Bronchial epithelial cell (primary cell): ENCODE measurements at regions not wholly inside any gene's neighbourhood (a gene's known extent, or its start where the extent isn't known, plus 50 kb on each side); places are given as distances from the start of the nearest gene placed in this dataset.
"Not testable (repeated sequence)": the region's sequence is repeated elsewhere in the genome, so short reads cannot be mapped to it uniquely, and the experiment has no call there.

Experiments
- DNase-seq: peaks from one replicate; pipeline ENCODE4 v3.0.0-alpha.2; 2010; ENCODE audit warnings: low read depth
- FAIRE-seq: peaks from 2 replicates; lab custom pipeline; 2011; peaks lifted over from hg19 to GRCh38; lab: Jason Lieb, UNC
- H3K27me3 ChIP-seq: 2 replicates; pipeline ENCODE4 v1.5.1; 2011; ENCODE audit warnings: low read length; ENCODE audit not compliant: control insufficient read depth, insufficient read depth
- H3K36me3 ChIP-seq: 2 replicates; pipeline ENCODE4 v1.5.1; 2011; ENCODE audit warnings: low read length; ENCODE audit not compliant: control insufficient read depth, insufficient read depth
- H3K4me3 ChIP-seq: 2 replicates; pipeline ENCODE4 v1.5.1; 2011; ENCODE audit warnings: mild to moderate bottlenecking, low read depth, low read length, control low read depth
- TF ChIP-seq, protein P1 (sequence below): IDR thresholded peaks from 2 replicates; pipeline ENCODE4 v1.5.1; 2011; ENCODE audit warnings: mild to moderate bottlenecking, moderate library complexity, low read length, control low read depth, inconsistent platforms; ENCODE audit not compliant: insufficient read depth, severe bottlenecking

DNA sequence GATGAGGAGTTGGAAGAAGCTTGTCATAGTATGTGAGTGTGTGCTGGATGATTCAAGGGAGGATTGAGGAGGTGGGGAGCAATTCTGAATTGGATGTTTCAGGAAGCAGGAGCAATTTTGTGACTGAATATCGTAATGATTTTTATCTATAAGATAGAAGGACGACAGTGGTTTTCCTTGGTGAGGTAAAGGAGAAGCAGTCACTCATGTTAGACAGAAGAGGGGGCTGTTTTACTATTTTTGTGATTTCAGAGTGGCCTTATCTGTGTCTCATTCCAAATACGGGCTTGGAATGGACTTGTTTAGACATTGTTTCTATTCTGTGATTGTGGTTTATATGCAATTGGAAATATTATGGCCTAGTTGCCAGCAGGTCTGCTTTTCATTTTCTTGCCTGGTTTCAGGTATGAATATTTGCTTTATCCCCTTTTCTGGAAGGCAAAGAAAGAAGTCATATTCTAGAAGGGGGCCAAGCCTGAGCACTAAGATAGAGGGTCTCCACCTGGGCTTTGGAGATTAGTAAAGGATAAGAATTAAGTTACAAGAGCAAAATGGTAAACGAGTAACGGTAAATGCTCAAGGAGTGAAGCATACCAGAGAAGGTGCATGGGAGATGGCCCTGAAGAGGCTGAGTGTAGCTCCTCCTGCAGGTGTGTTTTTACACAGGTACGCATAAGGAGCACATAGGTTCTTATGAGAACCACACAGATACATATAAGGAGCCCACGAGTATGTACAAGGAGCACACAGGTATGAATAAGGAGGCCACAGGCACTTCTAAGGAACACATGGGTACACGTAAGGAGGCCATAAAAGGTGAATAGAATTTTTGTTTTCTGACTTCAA is 124.6 kb upstream of the KCNAB1 start:
- Histone ChIP-seq H3K4me3 (no peak overlapping the region), H3K27me3 (no peaks in the 10 kb centered on the region), H3K36me3 (no peaks in the 10 kb centered on the region)
- FAIRE-seq: no peak
- TF ChIP-seq, protein P1, sequence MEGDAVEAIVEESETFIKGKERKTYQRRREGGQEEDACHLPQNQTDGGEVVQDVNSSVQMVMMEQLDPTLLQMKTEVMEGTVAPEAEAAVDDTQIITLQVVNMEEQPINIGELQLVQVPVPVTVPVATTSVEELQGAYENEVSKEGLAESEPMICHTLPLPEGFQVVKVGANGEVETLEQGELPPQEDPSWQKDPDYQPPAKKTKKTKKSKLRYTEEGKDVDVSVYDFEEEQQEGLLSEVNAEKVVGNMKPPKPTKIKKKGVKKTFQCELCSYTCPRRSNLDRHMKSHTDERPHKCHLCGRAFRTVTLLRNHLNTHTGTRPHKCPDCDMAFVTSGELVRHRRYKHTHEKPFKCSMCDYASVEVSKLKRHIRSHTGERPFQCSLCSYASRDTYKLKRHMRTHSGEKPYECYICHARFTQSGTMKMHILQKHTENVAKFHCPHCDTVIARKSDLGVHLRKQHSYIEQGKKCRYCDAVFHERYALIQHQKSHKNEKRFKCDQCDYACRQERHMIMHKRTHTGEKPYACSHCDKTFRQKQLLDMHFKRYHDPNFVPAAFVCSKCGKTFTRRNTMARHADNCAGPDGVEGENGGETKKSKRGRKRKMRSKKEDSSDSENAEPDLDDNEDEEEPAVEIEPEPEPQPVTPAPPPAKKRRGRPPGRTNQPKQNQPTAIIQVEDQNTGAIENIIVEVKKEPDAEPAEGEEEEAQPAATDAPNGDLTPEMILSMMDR: peak; percentile 58
- peak; percentile 62 for DNase-seq

DNA sequence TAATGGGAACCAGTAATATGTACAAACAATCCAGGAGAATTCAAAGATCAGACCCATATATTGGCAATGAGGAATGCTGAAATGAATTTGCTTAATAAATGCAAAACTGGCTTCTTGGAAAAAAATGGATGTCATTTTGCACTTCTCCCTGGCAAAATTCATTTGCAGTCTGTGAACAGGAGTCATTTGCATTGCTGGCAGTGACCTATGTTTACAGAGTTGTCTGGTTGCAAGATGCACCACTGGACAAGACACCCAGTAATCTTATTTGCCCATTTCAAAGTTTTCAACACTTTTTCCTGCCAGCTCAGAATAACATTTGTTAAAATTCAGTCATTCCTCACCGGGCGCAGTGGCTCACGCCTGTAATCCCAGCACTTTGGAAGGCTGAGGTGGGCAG is 123.5 kb upstream of the KCNAB1 start:
- FAIRE-seq (no peak), DNase-seq (no peak)
- H3K27me3 ChIP-seq: no peaks in the 10 kb centered on the region
- H3K36me3 ChIP-seq: no peaks in the 10 kb centered on the region
- H3K4me3 ChIP-seq: no peak overlapping the region
- TF ChIP-seq, protein P1: no peak

DNA sequence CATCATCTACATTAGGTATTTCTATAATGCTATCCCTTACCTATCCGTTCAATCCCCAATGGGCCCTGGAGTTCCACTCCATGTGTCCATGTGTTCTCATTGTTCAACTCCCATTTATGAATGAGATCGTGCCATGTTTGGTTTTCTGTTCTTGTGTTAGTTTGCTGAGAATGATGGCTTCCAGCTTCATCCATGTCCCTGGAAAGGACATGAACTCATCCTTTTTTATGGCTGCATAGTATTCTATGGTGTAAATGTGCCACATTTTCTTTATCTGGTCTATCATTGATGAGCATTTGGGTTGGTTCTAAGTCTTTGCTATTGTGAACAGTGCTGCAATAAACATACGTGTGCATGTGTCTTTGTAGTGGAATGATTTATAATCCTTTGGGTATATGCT is 122.2 kb upstream of the KCNAB1 start:
- not testable (repeated sequence) for H3K27me3 ChIP-seq, H3K4me3 ChIP-seq, DNase-seq, FAIRE-seq, H3K36me3 ChIP-seq

DNA sequence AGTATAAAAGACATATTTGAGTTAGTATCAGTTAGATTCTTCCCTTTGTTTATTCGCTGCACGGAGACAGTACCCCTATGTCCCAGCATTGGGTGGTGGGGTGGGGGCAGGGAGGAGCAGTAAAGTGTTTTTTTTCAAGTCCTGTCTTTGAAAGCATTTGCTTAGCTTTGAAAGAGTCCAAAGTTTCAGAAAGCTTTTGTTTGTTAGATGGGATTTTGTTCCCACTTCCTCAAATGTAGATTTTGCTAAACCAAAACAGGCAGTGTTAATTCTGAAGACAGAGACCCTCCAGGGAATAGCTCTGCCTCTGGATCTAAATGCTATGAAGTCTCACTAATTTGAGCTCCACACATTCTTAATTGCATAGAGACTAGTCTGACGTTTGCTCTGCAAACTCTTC is 114.6 kb upstream of the KCNAB1 start:
- Histone ChIP-seq H3K36me3 (no peaks in the 10 kb centered on the region), H3K27me3 (no peaks in the 10 kb centered on the region), H3K4me3 (no peak overlapping the region)
- TF ChIP-seq, protein P1: no peak
- DNase-seq: no peak
- no peak for FAIRE-seq

DNA sequence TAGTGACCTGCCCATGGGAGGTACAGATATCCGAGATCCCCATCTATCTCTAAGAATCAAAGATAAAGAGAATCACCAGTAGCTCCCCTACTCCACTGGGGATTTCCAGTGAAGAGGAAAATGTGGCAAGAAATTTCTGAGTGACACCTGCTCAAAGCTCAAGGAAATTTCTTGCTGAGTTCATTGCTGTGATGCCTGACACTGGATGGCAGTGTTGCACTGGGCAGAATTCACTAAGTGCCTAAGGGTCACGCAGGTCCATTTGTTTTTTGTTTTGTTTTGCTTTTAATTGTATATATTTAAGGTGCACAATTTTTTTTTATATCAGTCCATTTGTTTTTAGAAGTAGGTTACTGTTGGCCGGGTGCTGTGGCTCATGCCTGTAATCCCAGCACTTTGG is 109.5 kb upstream of the KCNAB1 start:
- TF ChIP-seq, protein P1: peak; percentile 58
- FAIRE-seq (no peak), DNase-seq (peak; percentile 39)
- Histone ChIP-seq H3K4me3 (no peak overlapping the region), H3K27me3 (no peaks in the 10 kb centered on the region), H3K36me3 (no peaks in the 10 kb centered on the region)

DNA sequence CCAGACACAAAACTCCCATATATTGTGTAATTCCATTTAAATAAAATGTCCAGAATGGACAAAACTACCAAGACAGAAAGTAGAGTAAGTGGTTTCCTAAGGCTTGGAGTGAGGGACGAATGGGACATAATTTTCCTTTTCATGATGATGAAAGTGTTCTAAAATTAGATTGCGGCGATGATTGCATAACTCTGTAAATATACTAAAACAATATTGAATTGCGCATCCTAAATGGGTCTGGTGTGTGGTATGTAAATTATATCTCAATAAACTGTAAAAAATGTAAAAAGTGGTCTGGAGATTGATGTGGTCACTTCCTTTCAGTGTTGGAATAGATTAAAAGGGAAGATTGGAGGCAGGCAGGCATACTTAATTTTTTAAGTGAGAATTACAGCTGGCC is 105.9 kb upstream of the KCNAB1 start:
- no peak for FAIRE-seq
- no peaks in the 10 kb centered on the region for H3K27me3 ChIP-seq
- H3K4me3 ChIP-seq: no peak overlapping the region
- DNase-seq: no peak
- TF ChIP-seq, protein P1: no peak
- H3K36me3 ChIP-seq: no peaks in the 10 kb centered on the region
